Inferior parietal cortex (tissue), 1 donor: ENCODE measurements at regions not wholly inside any gene's neighbourhood (a gene's known extent, or its start where the extent isn't known, plus 50 kb on each side); places are given as distances from the start of the nearest gene placed in this dataset.
"Not testable (repeated sequence)": the region's sequence is repeated elsewhere in the genome, so short reads cannot be mapped to it uniquely, and the experiment has no call there.

Experiments used
- DNase-seq: peaks from one replicate; pipeline ENCODE4 v3.0.0-alpha.2; 2016; ENCODE audit errors: extremely low spot score

DNA sequence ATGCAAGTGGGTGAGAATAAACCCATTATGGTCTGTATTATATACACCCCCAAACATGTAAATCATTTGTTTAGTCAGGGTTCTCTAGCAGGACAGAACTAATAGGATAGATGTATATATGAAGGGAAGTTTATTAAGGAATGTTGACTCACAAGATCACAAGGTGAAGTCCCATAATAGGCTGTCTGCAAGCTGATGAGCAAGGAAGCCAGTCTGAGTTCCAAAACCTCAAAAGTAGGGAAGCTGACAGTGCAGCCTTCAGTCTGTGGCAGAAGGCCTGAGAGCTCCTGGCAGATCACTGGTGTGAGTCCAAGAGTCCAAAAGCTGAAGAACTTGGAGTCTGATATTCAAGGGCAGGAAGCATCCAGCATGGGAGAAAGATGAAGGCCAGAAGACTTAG, 270.8 kb upstream of the PRICKLE1 start:
- not testable (repeated sequence) for DNase-seq

- DNase-seq, result no peak
These were observed 270.1 kb upstream of the PRICKLE1 start for GRCh38 chr12:42859612-42860011.

- DNase-seq, result no peak
These were observed 267.6 kb upstream of the PRICKLE1 start for GRCh38 chr12:42857106-42857505.

- DNase-seq, result no peak
These were observed 265.9 kb upstream of the PRICKLE1 start for GRCh38 chr12:42855362-42855950.

- no peak for DNase-seq
These were observed 265.3 kb upstream of the PRICKLE1 start for GRCh38 chr12:42854826-42855225.

GRCh38 chr12:42854208-42854607, 264.7 kb upstream of the PRICKLE1 start:
- DNase-seq, result no peak

DNA sequence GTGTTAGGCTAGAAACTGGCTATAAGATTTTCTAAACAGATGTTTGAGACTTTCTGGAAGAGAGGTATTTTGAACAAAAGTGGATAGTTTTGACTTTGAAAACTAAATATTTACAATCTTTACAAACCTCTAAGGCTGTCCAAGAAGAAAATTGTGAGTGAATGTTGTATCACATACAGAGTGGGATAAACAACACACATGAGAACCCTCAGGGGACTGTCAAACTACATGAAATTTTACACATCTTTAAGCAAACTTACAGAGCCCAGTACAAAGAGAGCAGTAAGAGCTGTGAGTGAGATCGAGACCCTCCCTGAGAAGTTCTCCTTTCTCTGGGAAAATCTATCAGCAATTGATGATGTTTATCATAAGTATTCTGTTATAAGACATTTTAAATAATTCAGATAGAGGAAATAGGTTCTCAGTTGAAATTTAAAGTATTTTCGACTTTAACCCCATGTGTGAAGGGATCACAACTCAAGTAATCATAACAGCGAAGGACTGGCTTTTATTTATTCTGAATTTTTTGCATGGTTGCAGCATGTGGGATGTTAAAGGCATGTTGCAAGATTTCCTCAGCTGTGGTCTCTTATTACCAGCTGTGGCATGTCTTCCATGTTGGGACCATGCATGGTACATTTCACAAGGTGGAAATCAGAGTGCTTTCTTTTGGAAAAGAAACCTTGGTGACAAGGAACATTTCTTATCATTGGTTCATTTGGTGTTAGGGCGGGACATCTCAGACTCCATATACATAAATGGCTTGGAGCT, 264.0 kb upstream of the PRICKLE1 start:
- no peak for DNase-seq

DNA sequence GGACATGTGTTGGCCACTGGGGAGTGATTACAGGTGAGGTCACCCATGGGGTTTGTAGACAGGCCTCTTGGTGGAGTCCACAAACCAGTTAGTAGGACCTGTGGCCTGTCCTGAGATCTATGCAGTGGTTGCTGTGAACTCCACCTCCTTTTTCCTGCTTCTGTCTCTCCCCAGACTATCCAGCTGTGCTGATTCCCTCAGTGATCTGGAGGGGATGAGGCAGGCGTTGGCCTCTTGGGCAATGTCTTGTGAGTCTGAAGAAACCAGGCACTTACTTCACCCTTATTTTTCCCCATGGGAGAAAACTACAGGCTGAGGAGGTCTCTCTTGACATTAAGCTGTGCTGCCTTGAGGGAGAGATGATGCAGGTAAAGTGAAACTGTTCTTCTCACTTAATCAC, 257.2 kb upstream of the PRICKLE1 start:
- DNase-seq, result no peak

GRCh38 chr12:42834062-42834461, 244.5 kb upstream of the PRICKLE1 start:
- DNase-seq, result no peak

DNA sequence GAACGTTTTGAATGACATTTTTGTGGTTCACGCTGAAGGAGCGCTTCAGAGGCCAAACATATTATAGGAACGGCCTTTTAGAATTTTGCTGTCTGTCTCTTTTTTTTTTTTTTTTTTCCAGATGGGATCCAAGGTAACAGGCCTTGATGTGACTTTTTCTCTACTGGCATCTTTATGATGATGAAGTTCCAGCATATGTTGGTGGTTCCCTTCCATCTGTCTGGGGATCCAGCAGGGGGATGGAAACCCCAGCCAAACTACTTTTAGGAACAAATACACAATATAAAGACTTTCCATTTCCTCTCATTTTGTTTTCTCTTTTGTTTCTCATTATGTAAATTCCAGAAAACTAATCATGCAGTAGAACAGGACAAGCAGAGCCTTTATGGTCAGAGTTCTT, 239.3 kb upstream of the PRICKLE1 start:
- no peak for DNase-seq

GRCh38 chr12:42824327-42824726, 234.8 kb upstream of the PRICKLE1 start:
- DNase-seq, result no peak

GRCh38 chr12:42823679-42824078, 234.1 kb upstream of the PRICKLE1 start:
- DNase-seq, result no peak

GRCh38 chr12:42819846-42820245, 230.3 kb upstream of the PRICKLE1 start:
- no peak for DNase-seq

GRCh38 chr12:42815068-42815467, 225.5 kb upstream of the PRICKLE1 start:
- no peak for DNase-seq

DNA sequence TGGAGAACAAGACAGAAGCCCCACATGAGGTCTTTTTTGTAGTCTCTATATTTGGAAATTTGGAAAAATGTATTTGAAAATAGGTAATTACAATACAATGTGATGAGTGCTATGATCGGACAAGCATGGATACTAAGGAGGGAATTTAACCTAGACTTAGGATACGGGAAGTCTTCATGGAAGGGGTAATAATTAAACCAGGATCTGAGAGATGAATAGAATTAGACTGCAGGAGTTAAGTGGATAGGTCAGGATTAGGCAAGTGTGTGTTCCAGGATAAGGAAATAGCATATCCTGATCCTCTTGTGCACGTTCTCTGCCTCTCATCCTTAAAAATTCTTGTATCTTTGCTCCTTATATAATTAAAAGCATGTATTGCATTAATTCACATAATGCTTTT, 223.3 kb upstream of the PRICKLE1 start:
- DNase-seq, result no peak

- no peak for DNase-seq
These were observed 222.5 kb upstream of the PRICKLE1 start for GRCh38 chr12:42812086-42812485.

DNA sequence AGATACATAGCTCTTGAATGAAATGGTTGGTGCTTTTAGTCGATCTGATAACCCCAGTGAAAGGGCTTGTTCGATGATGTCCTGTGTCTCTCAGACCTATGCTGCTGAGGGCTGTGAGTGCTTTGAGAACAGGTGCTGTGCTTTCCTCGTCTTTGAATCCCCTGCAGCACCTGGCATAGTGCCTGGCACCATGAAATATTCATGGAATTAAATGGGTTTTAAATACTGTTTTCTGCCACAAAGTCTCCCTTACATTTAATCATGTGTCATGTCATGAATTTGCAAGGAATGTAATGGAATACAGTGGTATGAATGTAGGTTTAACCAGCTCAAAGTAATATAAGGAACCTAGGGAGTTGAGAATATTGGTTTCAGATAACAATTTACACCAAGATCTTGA, 220.5 kb upstream of the PRICKLE1 start:
- no peak for DNase-seq

- no peak for DNase-seq
These were observed 219.7 kb upstream of the PRICKLE1 start for GRCh38 chr12:42809226-42809625.

GRCh38 chr12:42807766-42808165, 218.2 kb upstream of the PRICKLE1 start:
- no peak for DNase-seq

GRCh38 chr12:42807251-42807650, 217.7 kb upstream of the PRICKLE1 start:
- DNase-seq, result no peak

GRCh38 chr12:42804928-42805327, 215.4 kb upstream of the PRICKLE1 start:
- no peak for DNase-seq

GRCh38 chr12:42802785-42803189, 213.2 kb upstream of the PRICKLE1 start:
- no peak for DNase-seq

DNA sequence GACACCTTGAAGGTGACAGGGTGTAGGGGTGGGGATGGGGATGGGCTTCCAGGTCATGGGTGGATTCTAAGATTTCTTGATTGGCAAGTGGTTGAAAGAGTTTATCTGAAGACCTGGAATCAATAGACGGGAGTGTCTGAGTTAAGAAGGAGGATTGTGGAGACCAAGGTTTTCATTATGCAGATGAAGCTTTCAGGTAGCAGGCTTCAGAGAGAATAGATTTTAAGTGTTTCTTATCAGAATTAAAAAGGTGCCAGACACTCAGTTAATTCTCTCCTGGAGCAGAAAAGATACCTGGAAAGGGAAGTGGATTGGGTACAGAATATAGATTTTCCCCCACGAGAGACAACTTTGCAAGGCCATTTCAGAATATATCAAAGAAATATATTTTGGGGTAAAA, 211.7 kb upstream of the PRICKLE1 start:
- no peak for DNase-seq

DNA sequence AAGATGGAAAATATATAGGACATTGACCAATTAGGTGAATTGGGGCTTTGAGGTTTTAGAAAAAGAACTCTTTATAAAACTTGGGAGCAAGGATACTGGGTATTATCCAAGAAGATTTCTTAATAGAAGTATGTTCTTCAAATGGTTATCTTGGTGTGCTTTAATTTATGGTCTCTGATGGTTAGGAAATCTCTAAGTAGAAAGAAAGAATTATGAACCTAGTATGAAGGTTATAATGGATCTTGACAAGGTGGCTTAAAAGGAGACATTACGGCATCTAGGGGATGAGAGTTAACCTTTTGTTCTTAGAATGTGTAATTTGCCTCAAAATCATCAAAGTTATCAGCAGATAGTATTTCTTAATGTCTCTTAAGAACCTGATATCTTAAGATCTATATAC, 210.4 kb upstream of the PRICKLE1 start:
- no peak for DNase-seq
